Skin of body (tissue), 1 donor: ENCODE measurements at regions not wholly inside any gene's neighbourhood (a gene's known extent, or its start where the extent isn't known, plus 50 kb on each side); places are given as distances from the start of the nearest gene placed in this dataset.
A peak's percentile ranks its signal among the peaks of the same experiment; 100 is the strongest.
"Not testable (repeated sequence)": the region's sequence is repeated elsewhere in the genome, so short reads cannot be mapped to it uniquely, and the experiment has no call there.

Experiments used
- DNase-seq: peaks from one replicate; lab custom pipeline; 2025; lab: John Stamatoyannopoulos, UW

DNA sequence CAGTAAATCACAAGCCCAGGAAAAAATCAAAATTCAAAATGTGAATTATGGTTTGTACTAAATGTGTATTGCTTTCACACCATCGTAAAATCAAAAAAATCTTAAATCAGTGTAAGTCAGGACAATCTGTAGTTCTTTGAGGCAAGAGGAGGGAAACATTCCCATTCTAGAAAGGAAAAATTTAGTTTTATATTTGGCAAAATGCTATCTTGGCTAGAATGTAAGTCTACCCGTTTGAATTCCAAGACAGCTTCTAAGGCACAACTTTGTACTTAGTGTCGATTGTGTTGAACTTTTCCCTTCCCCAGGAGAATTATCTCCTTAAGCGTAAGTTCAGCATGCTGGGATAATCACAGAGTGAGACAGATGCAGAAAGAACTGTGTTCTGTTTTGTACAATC, 638.2 kb upstream of the LRRTM1 start:
- no peak for DNase-seq

DNA sequence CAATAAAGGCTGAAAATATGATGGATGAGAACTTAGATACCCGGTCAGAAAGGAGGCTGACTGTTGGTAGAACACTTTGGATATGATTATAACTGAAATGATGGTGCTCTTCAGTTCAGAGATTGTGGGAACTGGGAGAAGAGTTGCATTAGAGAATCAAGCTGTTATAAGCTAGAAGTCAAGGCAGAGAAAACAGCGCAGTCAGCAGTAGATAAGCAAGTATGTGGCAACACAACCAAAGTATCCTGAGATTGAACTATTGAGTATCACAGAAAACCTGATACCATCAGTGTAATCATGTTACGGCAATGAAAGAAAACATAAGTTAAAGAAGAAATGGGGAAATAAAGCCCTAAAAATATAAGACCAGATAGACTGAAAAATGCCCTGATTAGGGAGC, 633.9 kb upstream of the LRRTM1 start:
- DNase-seq: no peak

DNA sequence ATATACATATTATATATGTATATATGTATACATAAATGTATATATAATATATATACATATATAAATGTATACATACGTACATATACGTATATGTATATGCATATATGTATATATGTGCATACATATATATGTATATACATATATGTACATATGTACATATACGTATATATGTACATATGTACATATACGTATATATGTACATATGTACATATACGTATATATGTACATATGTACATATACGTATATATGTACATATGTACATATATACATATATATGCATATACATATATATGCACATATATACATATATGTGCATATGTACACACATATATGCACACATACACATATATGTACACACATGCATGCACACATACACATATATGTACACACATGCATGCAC, 627.3 kb upstream of the LRRTM1 start:
- not testable (repeated sequence) for DNase-seq

DNA sequence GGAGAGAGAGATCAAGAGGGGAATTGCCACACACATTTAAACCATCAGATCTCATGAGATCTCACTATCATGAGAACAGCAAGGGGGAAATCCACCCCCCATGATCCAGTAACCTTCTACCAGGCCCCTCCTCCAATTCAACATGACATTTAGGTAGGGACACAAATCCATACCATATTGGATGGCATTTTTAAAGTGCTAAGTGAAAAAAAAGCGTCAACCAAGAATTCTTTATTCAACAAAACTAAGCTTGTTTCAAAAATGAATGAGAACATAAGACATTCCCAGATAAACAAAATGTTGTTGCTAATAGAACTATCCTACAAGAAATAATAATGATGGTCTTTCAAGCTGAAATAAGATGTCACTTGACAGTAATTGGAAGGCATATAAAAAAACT, 626.2 kb upstream of the LRRTM1 start:
- DNase-seq: no peak

DNA sequence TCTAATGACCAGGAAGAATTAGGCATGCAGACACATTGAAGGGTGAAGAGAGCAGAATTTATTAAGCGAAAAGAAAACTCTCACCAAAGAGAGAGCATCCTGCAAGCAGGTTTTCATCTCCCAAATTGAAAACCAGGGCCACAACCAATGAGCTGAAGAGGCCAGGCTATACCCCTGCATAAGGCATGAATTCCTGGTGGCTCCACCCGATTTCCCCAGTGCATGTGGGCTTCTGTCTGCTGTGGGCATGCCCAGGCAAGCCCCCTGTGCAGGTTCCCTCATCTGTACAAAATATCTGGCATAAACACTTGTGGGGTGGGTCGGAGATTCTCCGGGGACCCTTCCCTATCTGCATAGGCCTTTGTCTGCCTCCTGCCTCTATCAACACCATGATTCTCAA, 621.6 kb upstream of the LRRTM1 start:
- DNase-seq: no peak

DNA sequence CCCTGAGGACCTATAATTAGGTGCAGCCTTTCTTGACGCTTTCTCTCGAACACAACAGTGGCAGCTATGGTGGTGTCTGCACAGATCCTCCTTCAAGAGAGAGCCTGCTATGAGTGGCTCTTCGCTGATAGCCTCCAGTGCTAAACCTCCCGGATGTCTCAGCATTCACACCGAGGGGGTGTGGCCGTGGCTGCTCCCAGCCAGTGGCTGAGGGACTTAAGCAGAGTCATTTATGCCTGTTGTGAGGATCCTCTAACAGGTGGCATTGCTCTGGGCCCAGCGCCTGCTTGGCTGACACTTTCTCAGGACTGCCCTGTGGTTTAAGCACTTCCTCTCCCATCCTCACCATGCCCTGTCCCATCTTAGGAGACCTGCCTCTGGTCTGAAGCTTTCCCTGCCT, 592.0 kb upstream of the LRRTM1 start:
- DNase-seq: no peak

DNA sequence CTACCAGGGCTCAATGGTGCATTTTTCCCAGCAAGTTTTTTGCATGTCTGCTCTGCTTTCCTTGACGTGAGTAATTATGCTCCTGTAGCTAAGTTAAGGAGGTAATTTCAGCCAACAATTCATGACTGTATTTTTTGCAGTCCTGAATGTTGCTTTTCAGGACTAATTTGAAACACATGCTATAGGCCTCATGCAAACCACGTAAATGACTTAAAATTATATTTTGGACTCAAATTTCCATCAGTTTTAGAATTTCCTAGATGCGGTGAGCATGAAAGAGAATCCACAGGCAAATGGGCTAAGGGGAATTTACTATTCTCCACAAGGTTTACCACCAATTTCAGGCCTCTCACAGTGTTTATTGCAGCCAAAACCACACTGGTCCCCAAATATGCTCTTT, 589.9 kb upstream of the LRRTM1 start:
- DNase-seq: peak; percentile 2

DNA sequence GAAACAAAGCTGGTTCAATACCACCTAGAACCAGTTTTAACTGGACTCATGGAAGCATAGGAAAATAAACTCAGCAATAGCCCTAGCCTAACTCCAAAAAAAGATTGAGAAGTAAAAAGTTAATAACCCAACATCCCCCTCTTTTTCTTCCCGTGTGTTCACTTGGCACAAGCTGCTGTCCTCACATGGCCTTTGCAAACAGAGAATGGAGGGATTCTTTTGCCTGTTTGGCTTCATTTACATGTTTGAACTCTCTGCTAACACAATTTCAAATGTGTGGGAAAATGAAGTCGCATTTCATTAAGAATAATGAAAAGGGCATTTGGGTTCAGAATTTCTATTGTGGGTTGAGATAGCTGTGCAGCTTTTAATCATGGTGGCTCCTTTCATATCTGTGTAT, 589.2 kb upstream of the LRRTM1 start:
- no peak for DNase-seq

DNA sequence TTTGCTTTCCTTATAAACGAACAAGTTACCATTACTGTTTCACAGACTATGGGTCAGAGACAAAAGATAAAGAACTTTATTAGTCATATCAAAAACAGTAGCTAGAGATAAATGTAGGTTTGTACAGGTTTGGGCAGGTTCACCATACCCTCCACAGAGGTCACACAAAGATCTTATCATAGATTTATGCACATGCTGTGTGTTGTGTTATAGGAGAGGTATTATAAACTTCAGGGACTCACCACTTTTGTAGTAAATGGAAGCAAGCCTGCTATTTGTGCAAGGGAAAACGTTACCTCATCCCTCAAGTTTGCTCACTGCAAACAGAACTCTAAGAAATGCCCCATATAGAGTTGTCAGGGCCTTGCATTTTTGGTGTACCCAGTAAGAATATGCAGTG, 584.5 kb upstream of the LRRTM1 start:
- DNase-seq: no peak

DNA sequence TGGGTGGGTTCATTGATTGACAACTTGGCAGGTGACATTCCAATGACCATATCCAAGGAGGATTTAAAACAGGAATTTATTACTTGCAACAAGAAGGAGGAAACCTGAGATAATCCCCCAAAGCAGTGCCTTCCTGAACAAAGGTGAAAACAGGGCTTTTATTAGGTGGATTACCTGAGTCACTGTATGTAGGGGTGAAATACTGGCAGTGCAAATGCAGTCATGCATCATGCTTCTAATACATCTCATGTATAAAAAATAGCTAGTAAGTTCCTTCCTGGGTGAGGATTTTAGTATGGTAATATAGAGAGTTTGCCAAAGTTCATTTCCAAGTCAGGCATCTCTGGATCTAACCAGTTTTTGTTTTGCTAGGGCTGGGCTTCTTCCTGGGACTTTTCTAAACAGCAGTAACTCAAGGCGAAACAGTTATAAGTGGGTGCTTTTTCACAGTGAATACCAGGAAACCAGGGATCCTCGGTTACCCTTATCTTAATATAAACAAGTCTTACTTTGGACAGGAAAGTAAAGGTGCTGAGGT, 583.4 kb upstream of the LRRTM1 start:
- DNase-seq: no peak

DNA sequence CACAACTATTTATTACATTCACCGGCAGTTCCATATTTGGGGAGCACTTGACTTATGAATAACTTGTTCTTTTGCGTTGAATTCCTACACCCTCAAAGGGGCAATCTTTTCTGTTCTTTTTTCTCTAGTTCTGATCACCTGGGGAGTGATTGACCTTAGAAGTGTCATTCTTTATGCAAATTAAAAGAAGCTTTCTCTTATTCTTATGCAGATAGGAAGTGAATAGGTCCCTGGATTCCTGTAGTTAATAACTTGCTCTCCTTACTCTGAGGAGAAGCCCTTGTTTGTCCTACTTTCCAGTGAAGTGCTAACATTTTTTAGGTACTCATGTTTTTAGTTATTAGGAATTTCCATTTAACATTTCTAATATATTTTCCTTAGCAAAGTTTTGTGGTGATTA, 569.8 kb upstream of the LRRTM1 start:
- no peak for DNase-seq

DNA sequence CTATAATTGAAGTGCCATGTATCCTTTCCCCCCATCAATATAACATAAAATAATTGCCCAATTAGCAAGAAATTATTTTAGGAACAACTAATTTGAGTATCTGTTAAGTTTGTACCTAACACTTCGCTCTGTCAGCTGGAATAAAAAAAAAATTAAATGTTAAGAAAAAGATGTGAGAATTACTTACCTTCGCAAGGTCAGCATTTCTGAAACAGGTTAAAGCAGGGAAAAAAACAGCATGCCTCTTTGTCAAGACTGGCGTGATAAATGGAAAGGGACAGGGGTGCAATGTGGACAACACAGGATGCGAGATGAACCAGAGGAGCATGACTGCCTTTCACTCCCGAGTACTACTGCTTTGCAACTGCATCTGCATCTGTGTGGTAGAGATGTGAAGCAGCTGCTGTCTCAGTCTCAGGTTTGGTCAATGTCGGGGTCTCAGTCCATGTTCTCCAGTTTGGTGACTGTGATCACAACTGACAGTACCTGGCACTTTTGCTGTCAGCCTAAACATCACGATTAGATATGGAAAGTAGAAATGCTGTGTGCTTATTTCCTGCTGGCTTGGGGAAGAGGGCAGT, 565.4 kb upstream of the LRRTM1 start:
- DNase-seq: no peak

DNA sequence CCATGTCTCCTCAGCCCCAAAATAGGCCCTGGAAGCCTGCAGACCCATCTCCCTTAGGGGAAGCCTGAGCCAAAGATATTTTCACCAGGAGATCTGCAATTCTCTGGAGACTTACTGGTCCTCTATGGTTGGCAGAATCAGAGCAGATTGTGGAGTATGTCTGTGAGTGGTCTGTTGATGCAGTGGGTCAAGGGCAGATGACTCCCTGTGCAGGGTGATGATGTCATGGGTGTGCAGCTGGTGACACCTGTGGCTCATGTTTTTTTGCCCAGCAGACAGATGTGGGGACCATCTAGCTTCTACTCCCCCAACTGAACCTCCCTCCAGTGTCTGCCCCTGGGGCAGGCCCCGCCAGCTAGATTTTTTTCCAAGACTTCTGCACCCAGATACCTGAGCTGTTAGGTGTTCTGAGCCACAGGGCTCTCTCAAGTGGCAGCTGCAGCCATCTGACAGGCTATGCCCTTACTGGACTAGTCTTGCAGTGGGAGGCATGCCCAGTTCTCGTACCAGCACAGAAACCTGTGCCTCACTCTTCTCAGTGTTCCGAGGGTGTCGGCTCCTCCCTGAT, 558.7 kb upstream of the LRRTM1 start:
- no peak for DNase-seq

DNA sequence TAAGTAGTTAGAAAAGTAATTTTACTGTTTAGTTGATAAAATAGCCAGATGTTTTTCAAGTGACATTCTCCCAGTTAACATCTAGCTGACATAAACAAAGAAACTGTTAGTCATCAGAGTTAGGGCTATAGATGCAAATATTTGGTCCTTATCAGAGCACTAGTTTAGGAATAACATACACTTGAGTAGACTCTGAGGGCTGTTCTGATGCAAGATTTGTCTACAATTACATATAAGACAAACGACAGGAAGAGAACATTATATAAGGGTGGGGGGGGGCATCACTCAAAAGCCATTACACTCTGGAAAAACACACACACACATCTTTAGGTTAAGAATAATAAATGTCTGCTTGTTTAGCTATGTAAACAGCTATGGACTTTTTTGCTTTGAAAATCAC, 554.4 kb upstream of the LRRTM1 start:
- no peak for DNase-seq

DNA sequence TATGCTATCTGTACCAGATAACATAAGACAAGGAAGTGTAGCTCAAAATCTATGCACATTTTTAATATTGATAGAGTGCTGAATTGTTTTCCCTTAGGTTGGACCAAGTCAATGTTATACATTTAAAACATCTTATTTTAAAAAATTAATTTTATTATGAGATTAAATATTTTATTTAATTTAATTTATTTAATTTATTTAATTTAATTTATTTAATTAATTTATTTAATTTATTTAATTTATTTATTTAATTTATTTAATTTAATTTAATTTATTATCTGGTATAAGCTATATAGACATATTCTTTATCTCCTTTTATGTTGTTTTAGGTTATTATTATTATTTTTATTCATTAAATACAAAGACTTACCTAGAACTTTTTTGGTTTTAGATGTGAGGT, 551.7 kb upstream of the LRRTM1 start:
- DNase-seq: no peak

DNA sequence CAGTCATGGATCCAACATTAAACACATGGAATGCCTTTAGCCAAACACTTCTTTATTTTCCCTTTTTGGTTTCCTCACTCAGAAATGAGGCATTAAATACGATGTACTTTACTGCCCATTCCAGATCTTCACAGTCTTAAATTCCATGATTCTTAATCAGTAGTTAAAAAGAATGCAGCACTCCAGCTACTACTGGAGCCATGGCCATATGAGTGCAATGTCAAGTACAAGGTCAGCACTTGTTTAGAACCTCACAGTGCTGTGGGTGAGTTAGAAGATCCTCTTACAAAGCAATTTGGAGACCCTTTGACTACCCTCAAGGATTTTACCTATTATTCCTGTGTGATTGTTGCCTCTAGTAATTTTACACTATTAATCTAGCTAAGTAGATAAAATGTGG, 550.3 kb upstream of the LRRTM1 start:
- DNase-seq: no peak

DNA sequence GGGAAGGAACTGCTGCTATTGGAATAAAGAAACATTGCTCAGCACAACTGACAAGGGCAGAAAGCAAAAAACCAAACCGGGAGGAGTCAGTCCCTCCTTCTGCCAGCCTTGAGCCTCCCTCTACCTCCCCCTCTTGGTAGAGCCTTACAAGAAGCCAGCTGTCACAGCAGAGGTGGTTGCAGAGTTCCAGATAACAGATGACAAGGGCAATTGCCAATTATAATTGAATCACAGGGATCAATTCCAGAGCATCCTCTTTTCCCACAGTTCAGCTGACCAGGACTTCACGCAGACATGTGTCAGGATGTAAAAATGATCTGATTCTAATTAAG, 548.2 kb upstream of the LRRTM1 start:
- no peak for DNase-seq

DNA sequence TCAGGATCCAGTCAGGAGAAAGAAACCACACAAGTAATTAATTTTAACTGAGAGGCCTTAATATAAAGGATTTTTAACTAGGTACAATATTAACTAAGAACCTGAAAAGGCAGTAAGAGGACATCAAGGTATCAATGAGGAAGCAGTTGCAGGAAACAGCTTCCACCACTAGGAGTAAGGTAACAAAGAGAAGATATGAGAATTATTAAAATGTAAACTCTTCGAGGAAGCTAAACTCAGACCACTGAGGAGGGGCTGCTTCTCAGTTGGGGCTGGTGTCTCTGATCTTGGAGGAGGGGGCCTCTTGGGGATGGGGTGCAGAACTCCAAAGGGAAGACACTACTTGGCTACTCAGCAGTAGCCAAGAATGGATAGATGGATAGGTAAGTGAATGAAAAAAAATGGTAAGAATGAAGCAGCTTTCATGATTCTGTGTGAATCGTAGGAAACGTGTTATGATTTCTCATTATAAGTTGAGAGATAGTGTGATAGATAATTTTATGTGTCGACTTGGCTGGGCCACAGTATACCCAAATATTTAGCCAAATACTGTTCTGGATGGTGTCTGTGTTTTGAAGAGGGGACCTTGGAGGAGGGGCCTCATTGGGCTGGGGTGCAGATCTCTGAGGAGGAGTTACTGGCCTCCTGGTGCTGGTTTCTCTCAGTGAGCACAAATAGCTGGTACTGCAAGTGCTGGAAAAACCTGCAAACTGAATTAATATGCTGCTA, 547.7 kb upstream of the LRRTM1 start:
- DNase-seq: no peak

DNA sequence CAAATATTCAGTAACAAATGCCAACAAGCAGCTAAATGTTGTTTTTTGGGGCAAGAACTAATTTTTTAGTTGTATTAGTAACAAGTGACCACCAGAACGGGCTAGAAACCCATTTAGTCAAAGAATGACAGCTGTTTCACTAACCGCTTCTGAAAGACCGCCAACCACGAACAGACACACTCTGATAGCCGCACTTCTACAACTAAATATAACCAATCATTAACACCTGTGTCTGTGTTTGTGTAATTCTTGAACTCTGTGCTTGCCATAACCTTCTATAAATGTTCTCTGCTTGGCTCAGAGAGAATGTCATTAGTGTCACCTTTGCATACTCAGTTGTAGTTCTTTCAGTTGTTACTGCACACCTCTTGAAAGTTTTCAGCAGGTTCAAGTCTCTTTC, 526.3 kb upstream of the LRRTM1 start:
- no peak for DNase-seq

DNA sequence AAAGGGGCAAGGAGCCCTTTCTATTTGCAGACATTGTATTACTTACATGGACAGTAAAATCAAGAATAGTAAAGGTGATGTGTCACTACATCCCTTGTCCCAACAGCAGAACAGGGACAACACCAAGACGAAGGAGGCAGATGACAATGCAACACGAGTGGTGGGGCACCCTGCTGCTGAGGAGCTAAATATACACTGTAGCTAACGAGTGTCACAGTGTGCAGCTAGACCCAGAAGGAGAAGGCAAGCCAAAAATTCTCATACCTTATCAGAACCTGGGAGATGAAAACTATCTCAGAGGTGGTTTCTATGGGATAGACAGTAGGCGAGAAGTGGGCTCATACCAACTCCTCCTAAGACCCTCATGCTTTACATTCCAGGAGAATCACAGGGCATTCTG, 518.4 kb upstream of the LRRTM1 start:
- no peak for DNase-seq

DNA sequence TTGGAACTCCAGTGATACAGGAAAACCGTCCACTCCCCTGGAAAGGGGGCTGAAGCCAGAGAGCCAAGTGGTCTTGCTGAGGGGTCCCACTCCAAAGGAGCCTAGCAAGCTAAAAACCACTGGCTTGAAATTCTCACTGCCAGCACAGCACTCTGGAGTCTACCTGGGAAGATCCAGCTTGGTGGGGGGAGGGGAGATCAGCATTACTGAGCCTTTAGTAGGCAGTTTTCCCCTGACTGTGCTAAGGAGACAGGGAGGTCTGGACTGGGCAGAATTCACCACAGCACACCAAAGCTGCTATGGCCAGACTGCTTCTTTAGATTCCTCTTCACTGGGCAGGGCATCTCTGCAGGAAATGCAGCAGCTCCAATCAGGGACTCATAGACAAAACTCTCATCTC, 510.7 kb upstream of the LRRTM1 start:
- DNase-seq: no peak

DNA sequence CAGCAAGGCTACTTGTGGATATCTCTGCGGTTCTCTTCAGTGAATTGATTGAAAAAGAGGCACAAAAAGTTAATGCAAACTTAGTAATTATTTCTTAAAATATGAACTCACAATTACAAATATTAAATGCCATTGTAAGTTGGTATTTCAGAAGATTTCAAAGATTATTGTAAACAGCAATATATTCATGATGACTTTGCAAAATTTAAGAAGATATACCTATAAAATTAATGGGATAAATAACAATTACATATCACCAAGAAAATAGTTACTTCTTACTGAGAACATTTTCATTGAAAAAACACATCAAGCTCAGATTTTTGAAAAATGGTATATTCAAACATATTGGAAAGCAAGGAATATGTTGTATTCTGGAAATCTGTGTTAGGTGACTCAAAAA, 482.0 kb upstream of the LRRTM1 start:
- DNase-seq: no peak

DNA sequence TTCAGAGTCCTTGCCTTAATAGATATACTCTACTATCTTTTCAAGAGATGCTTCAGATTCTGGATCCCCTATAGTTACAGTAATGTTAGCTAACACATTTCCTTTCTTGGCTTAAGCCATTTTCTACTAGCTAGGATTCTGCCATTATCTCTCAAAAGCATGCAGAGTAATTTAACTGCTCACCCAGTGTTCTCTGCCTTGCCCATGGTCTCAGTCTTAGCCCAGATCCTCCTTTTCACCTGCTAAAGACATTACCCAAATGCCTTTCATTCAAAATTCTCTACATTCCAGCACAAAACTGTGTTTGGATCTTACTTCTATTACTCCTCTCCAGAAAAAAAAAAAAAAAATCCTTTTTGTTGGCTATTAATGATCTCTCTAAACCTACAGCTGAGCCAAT, 474.2 kb upstream of the LRRTM1 start:
- no peak for DNase-seq
